Head of caudate nucleus (tissue), 42 donors: ENCODE measurements at regions not wholly inside any gene's neighbourhood (a gene's known extent, or its start where the extent isn't known, plus 50 kb on each side); places are given as distances from the start of the nearest gene placed in this dataset.
A peak's percentile ranks its signal among the peaks of the same experiment; 100 is the strongest.
"Not testable (repeated sequence)": the region's sequence is repeated elsewhere in the genome, so short reads cannot be mapped to it uniquely, and the experiment has no call there.

Experiments
- DNase-seq, 42 donors: peaks; one replicate each; pipeline versions ENCODE4 v3.0.0 to v3.0.0-alpha.2; 2020 to 2021; ENCODE audit warnings: mixed read lengths in 7 of 42
- intact Hi-C: fragments of 100-400 bp; cut with DNase I; formaldehyde crosslinking; loops from one replicate; pipeline ENCODE4 v1.15.0; 2022

- no peak for DNase-seq
- intact Hi-C loops: no loop called here
Measured at GRCh38 chr3:145698749-145699148, 462.2 kb downstream of the PLOD2 start.

- intact Hi-C loops: no loop called here
Measured at GRCh38 chr3:145704020-145704419, 457.0 kb downstream of the PLOD2 start.

GRCh38 chr3:145709779-145710178 is 451.2 kb downstream of the PLOD2 start:
- intact Hi-C loops, DNase-seq: not testable (repeated sequence)

More at GRCh38 chr3:145704020-145704419, 457.0 kb downstream of the PLOD2 start:
- no peak for DNase-seq

GRCh38 chr3:145716519-145716918 is 444.5 kb downstream of the PLOD2 start:
- intact Hi-C loops: no loop called here
- DNase-seq: no peak

GRCh38 chr3:145719114-145719513 is 441.9 kb downstream of the PLOD2 start:
- no peak for DNase-seq
- intact Hi-C loops: no loop called here

- intact Hi-C loops: no loop called here
Measured at GRCh38 chr3:145721273-145721805, 439.6 kb downstream of the PLOD2 start.

GRCh38 chr3:145721815-145722214 is 439.2 kb downstream of the PLOD2 start:
- no peak for DNase-seq
- intact Hi-C loops: no loop called here

More at GRCh38 chr3:145721273-145721805, 439.6 kb downstream of the PLOD2 start:
- DNase-seq: no peak

GRCh38 chr3:145727476-145727875 is 433.5 kb downstream of the PLOD2 start:
- intact Hi-C loops: no loop called here
- DNase-seq: peak in 5 of 42 donors; percentile 2 to 16 (median 6)

- intact Hi-C loops: no loop called here
- no peak for DNase-seq
Measured at GRCh38 chr3:145735631-145736030, 425.4 kb downstream of the PLOD2 start.

- intact Hi-C loops: no loop called here
- DNase-seq: no peak
Measured at GRCh38 chr3:145737952-145738351, 423.0 kb downstream of the PLOD2 start.

GRCh38 chr3:145739926-145740325 is 421.1 kb downstream of the PLOD2 start:
- no peak for DNase-seq

GRCh38 chr3:145750657-145751056 is 410.3 kb downstream of the PLOD2 start:
- DNase-seq: no peak
- intact Hi-C loops: no loop called here

More at GRCh38 chr3:145739926-145740325, 421.1 kb downstream of the PLOD2 start:
- intact Hi-C loops: no loop called here

GRCh38 chr3:145752576-145752975 is 408.4 kb downstream of the PLOD2 start:
- DNase-seq: no peak
- intact Hi-C loops: no loop called here

- DNase-seq: no peak
- intact Hi-C loops: no loop called here
Measured at GRCh38 chr3:145754605-145755289, 406.2 kb downstream of the PLOD2 start.

- DNase-seq: no peak
- intact Hi-C loops: no loop called here
Measured at GRCh38 chr3:145760036-145760435, 400.9 kb downstream of the PLOD2 start.

GRCh38 chr3:145767909-145768308 is 393.1 kb downstream of the PLOD2 start:
- intact Hi-C loops: no loop called here
- no peak for DNase-seq

- intact Hi-C loops: no loop called here
- DNase-seq: peak in 28 of 42 donors; percentile 3 to 83 (median 52)
Measured at GRCh38 chr3:145776782-145777408, 384.1 kb downstream of the PLOD2 start.

GRCh38 chr3:145780301-145780700 is 380.7 kb downstream of the PLOD2 start:
- no peak for DNase-seq
- intact Hi-C loops: no loop called here

- intact Hi-C loops: no loop called here
- no peak for DNase-seq
Measured at GRCh38 chr3:145785668-145786067, 375.3 kb downstream of the PLOD2 start.

GRCh38 chr3:145798007-145798406 is 363.0 kb downstream of the PLOD2 start:
- intact Hi-C loops: no loop called here
- no peak for DNase-seq
